OCI-LY1 (cell line): ENCODE measurements at regions not wholly inside any gene's neighbourhood (a gene's known extent, or its start where the extent isn't known, plus 50 kb on each side); places are given as distances from the start of the nearest gene placed in this dataset.

Source experiments
- CTCF ChIP-seq: fragments of 200-600 bp; sonication (generic), shearing (Covaris generic); IDR thresholded peaks from 2 replicates; pipeline ENCODE4 v1.5.1; 2017; ENCODE audit warnings: mild to moderate bottlenecking, antibody characterized with exemption, low read length, moderate library complexity, mixed read lengths
- EZH2 ChIP-seq: fragments of 200-600 bp; sonication (generic), shearing (Covaris generic); IDR thresholded peaks from 2 replicates; pipeline ENCODE4 v1.8.0; 2017; ENCODE audit warnings: borderline replicate concordance, mixed run types, mild to moderate bottlenecking, antibody characterized with exemption, low read length, moderate library complexity, mixed read lengths

- TF ChIP-seq CTCF (no peak), EZH2 (no peak)
These were observed 63.8 kb upstream of the CD83 start for GRCh38 chr6:14053811-14054210.
